Esophagus (tissue), 2 donors: ENCODE measurements at regions not wholly inside any gene's neighbourhood (a gene's known extent, or its start where the extent isn't known, plus 50 kb on each side); places are given as distances from the start of the nearest gene placed in this dataset.
"Not testable (repeated sequence)": the region's sequence is repeated elsewhere in the genome, so short reads cannot be mapped to it uniquely, and the experiment has no call there.

Source experiments
- H3K27ac ChIP-seq, 2 donors: one replicate each; pipeline ENCODE4 v1.5.1; 2013; ENCODE audit warnings: low read depth in 2 of 2, mild to moderate bottlenecking in 2 of 2, inconsistent platforms in 1 of 2, low read length in 1 of 2, moderate library complexity in 1 of 2
- H3K27me3 ChIP-seq, 2 donors: one replicate each; pipeline ENCODE4 v1.6.1; 2013; ENCODE audit warnings: low read length in 2 of 2, control low read depth in 1 of 2, mild to moderate bottlenecking in 1 of 2; ENCODE audit not compliant: insufficient read depth in 2 of 2, control insufficient read depth in 1 of 2
- H3K36me3 ChIP-seq, 2 donors: one replicate each; pipeline ENCODE4 v1.6.1; 2013; ENCODE audit warnings: low read length in 1 of 2; ENCODE audit not compliant: control insufficient read depth in 2 of 2, insufficient read depth in 2 of 2
- H3K4me1 ChIP-seq, 2 donors: one replicate each; pipeline ENCODE4 v1.6.1; 2013; ENCODE audit warnings: low read length in 1 of 2; ENCODE audit not compliant: control insufficient read depth in 2 of 2, insufficient read depth in 2 of 2
- H3K4me3 ChIP-seq, 2 donors: one replicate each; pipeline ENCODE4 v1.5.1; 2013; ENCODE audit warnings: low read length in 2 of 2, mild to moderate bottlenecking in 2 of 2, low read depth in 1 of 2, moderate library complexity in 1 of 2
- H3K9me3 ChIP-seq, 2 donors: one replicate each; pipeline ENCODE4 v1.6.1; 2013; ENCODE audit warnings: mild to moderate bottlenecking in 2 of 2, low read depth in 1 of 2, low read length in 1 of 2, moderate library complexity in 1 of 2; ENCODE audit not compliant: control insufficient read depth in 2 of 2, insufficient read depth in 1 of 2
- WGBS, 2 donors: extraction: QIAGEN DNeasy Blood & Tissue Kit; methylation state at CpG; one replicate each; pipeline ENCODE4 v1.1.7; 2013; 5-methylcytosine and 5-hydroxymethylcytosine counted together
- donor health status: healthy with polysubstance abuse.
- donor health status: Bipolar disorder and iron deficiency.

- Histone ChIP-seq H3K4me1 (peaks cover 0 to 4% of the 10 kb centered on the region in 2 donors), H3K4me3 (peak overlapping the region; percentile 17 to 36), H3K9me3 (peaks cover 0 to 7% of the 10 kb centered on the region in 2 donors), H3K27me3 (peaks cover 0 to 6% of the 10 kb centered on the region in 2 donors), H3K36me3 (no peaks in the 10 kb centered on the region), H3K27ac (no peak overlapping the region)
- 2 to 5% methylated on average over 31 to 34 of the region's 34 CpGs for WGBS, 2 donors
Measured at GRCh38 chr6:5851261-5851757, 155.4 kb downstream of the NRN1 start.

GRCh38 chr6:5850848-5851255 is 155.9 kb downstream of the NRN1 start:
- WGBS, 2 donors = 6 to 10% methylated on average over 16 of the region's 16 CpGs
- Histone ChIP-seq H3K9me3 (peaks cover 0 to 7% of the 10 kb centered on the region in 2 donors), H3K36me3 (no peaks in the 10 kb centered on the region), H3K4me3 (peak overlapping the region in 1 of 2 donors; percentile 17), H3K27ac (no peak overlapping the region), H3K27me3 (peaks cover 0 to 6% of the 10 kb centered on the region in 2 donors), H3K4me1 (peaks cover 0 to 4% of the 10 kb centered on the region in 2 donors)

- Histone ChIP-seq H3K27me3 (peaks cover 0 to 6% of the 10 kb centered on the region in 2 donors), H3K4me1 (peaks cover 0 to 4% of the 10 kb centered on the region in 2 donors), H3K4me3 (no peak overlapping the region), H3K27ac (no peak overlapping the region), H3K36me3 (no peaks in the 10 kb centered on the region), H3K9me3 (peaks cover 0 to 7% of the 10 kb centered on the region in 2 donors)
- 42 to 50% methylated on average over 2 of the region's 2 CpGs for WGBS, 2 donors
Measured at GRCh38 chr6:5846889-5847288, 159.8 kb downstream of the NRN1 start.

DNA sequence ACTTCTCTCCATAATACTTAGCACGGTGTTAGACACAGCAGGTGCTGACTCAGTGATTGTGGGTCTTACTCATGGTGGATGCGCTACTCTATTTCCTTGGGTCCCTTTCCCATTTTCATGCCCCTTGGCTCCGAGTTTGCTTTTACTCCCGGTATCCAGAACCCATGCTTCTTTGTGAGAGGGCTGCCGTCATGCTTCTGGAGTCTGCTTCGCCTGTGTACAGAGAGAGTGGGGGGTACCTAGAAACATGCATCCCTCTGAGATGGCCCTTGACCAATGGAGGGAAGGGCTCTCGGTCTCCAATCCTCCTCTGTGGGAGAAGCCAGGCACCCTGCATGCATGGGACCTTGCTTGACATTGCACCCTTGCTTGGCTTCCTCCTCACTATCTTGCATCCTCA is 160.4 kb downstream of the NRN1 start:
- Histone ChIP-seq H3K4me1 (peaks cover 0 to 2% of the 10 kb centered on the region in 2 donors), H3K4me3 (no peak overlapping the region), H3K9me3 (peaks cover 0 to 7% of the 10 kb centered on the region in 2 donors), H3K27ac (no peak overlapping the region), H3K36me3 (no peaks in the 10 kb centered on the region), H3K27me3 (peaks cover 0 to 4% of the 10 kb centered on the region in 2 donors)
- WGBS, 2 donors = 91 to 93% methylated on average over 7 of the region's 7 CpGs

DNA sequence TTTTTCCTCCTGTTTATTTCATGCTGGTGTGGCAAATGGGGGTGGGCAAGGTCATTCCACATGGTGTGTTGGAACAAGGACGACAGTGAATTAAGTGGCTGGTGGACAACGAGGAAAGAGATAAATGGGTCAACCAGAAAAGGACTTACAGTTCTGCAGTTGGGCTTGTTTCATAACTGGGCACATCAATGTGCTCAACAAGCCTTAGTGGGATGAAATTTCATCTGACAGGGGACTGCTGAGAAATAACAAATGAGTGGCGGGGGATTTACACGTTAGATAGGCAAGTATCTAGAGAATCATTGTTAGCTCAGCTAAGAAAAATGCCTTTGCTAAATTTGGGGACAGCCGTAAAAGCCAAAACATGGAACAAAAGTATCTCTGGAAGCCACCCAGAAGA is 163.6 kb downstream of the NRN1 start:
- Histone ChIP-seq H3K27ac (no peak overlapping the region), H3K27me3 (no peaks in the 10 kb centered on the region), H3K4me1 (no peaks in the 10 kb centered on the region), H3K36me3 (no peaks in the 10 kb centered on the region), H3K4me3 (no peak overlapping the region), H3K9me3 (no peaks in the 10 kb centered on the region)
- WGBS, 2 donors = 81 to 84% methylated on average over 5 of the region's 5 CpGs

GRCh38 chr6:5840734-5841390 is 165.9 kb downstream of the NRN1 start:
- Histone ChIP-seq H3K27ac (no peak overlapping the region), H3K4me3 (no peak overlapping the region), H3K9me3 (no peaks in the 10 kb centered on the region), H3K36me3 (no peaks in the 10 kb centered on the region), H3K4me1 (no peaks in the 10 kb centered on the region), H3K27me3 (no peaks in the 10 kb centered on the region)
- 51 to 63% methylated on average over 8 of the region's 8 CpGs for WGBS, 2 donors

GRCh38 chr6:5838656-5839396 is 167.9 kb downstream of the NRN1 start:
- H3K36me3 ChIP-seq = no peaks in the 10 kb centered on the region
- 66 to 80% methylated on average over 8 of the region's 8 CpGs for WGBS, 2 donors

GRCh38 chr6:5837323-5837722 is 169.4 kb downstream of the NRN1 start:
- no peak overlapping the region for H3K4me3 ChIP-seq
- no peaks in the 10 kb centered on the region for H3K9me3 ChIP-seq
- H3K4me1 ChIP-seq = no peaks in the 10 kb centered on the region
- H3K27ac ChIP-seq = no peak overlapping the region
- no peaks in the 10 kb centered on the region for H3K27me3 ChIP-seq
- WGBS, 2 donors = 92 to 94% methylated on average over 9 of the region's 9 CpGs
- H3K36me3 ChIP-seq = no peaks in the 10 kb centered on the region

More at GRCh38 chr6:5838656-5839396, 167.9 kb downstream of the NRN1 start:
- Histone ChIP-seq H3K27ac (no peak overlapping the region), H3K4me3 (no peak overlapping the region), H3K27me3 (no peaks in the 10 kb centered on the region), H3K9me3 (no peaks in the 10 kb centered on the region), H3K4me1 (no peaks in the 10 kb centered on the region)

DNA sequence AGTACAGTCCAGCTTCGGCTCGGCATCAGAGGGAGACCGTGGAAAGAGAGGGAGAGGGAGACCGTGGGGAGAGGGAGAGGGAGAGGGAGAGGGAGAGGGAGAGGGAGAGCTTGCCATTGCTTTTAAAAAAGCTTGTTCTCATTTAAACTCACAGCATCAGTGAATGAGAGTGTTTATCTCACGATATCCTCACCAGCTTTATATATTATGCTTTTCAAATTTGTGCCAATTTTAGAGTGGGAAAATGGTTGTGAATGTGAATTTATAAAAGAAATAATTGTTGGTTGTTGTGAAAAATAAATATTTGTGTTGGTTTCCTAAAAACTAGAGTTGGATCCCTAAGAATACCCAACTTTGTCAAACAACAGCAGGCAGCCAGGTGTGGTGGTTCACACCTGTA is 170.1 kb downstream of the NRN1 start:
- whole genome bisulfite sequencing, 2 donors = 96 to 97% methylated on average over 1 of the region's 5 CpGs
- not testable (repeated sequence) for H3K27ac ChIP-seq, H3K4me1 ChIP-seq

More for the DNA sequence above, 170.1 kb downstream of the NRN1 start:
- H3K27me3 ChIP-seq, H3K4me3 ChIP-seq, H3K9me3 ChIP-seq, H3K36me3 ChIP-seq: not testable (repeated sequence)
